OCI-LY3 (cell line): ENCODE measurements at regions not wholly inside any gene's neighbourhood (a gene's known extent, or its start where the extent isn't known, plus 50 kb on each side); places are given as distances from the start of the nearest gene placed in this dataset.

ENCODE experiments used
- CTCF ChIP-seq: fragments of 200-600, 300-600 bp; sonication (generic); IDR thresholded peaks from 2 replicates; pipeline ENCODE4 v1.5.1; 2014; ENCODE audit warnings: antibody characterized with exemption, low read length, low read depth
- EZH2phosphoT487 ChIP-seq: fragments of 200-600 bp; shearing (Covaris generic); IDR thresholded peaks from 2 replicates; pipeline ENCODE4 v1.6.1; 2018; ENCODE audit warnings: antibody characterized with exemption, mixed run types, low read depth

DNA sequence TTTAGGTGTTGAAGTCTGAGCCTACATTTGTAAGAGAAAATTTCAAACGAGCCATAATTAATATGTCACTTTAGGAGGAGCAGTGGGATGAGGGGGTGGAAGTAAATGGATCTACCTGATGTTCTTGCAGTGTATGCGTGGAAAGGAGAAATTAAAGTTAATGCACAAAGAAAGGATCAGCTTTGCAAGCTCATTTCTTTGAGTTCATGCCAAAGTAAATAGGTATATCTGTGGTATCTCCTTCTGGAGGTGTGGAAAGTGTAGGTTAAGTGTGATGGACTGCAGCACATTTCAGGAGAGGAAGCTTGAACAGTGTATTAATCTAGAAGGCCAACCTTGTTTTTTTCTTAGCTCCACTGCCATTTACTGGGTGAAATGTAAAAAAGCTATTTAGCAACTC lies 307.5 kb upstream of the ZEB2 start:
- no peak for TF ChIP-seq CTCF
- no peak for TF ChIP-seq EZH2phosphoT487
